MCF 10A (cell line): ENCODE measurements at regions not wholly inside any gene's neighbourhood (a gene's known extent, or its start where the extent isn't known, plus 50 kb on each side); places are given as distances from the start of the nearest gene placed in this dataset.

Source experiments
- BruUV-seq: library from RNA; stranded (reverse); fragments of 400-500 nt; replicated peaks from 2 replicates; lab custom pipeline; 2021; lab: Mats Ljungman, UMichigan
- CTCF ChIA-PET: fragments of 300-600 bp; sonication (Branson Sonifier 250); formaldehyde crosslinking; extraction: SDS; loops from one replicate; lab custom pipeline; 2021; ENCODE audit warnings: antibody characterized with exemption, inconsistent platforms; lab: Yijun Ruan, JAX
- POLR2A ChIA-PET: fragments of 300-600, 350-650 bp; sonication (Branson Sonifier 250); formaldehyde crosslinking; extraction: SDS; loops from one replicate; lab custom pipeline; 2020; ENCODE audit warnings: antibody characterized with exemption, inconsistent platforms; lab: Yijun Ruan, JAX
- DNase-seq: peaks from one replicate; pipeline ENCODE4 v3.0.0-alpha.2; 2018; ENCODE audit not compliant: unreplicated experiment
- H3K27ac Mint-ChIP-seq: one replicate; pipeline ENCODE4 v1.8.0; 2022; ENCODE audit warnings: mild to moderate bottlenecking, low read depth, mixed read lengths; ENCODE audit not compliant: unreplicated experiment
- H3K27me3 Mint-ChIP-seq: one replicate; pipeline ENCODE4 v1.8.0; 2022; ENCODE audit warnings: mixed read lengths; ENCODE audit not compliant: insufficient read depth, unreplicated experiment
- H3K36me3 Mint-ChIP-seq: one replicate; pipeline ENCODE4 v1.8.0; 2022; ENCODE audit warnings: mild to moderate bottlenecking, moderate library complexity, mixed read lengths; ENCODE audit not compliant: insufficient read depth, unreplicated experiment
- H3K4me1 Mint-ChIP-seq: one replicate; pipeline ENCODE4 v1.8.0; 2022; ENCODE audit warnings: mixed read lengths; ENCODE audit not compliant: insufficient read depth, unreplicated experiment
- H3K4me3 Mint-ChIP-seq: one replicate; pipeline ENCODE4 v1.8.0; 2022; ENCODE audit warnings: mild to moderate bottlenecking, moderate library complexity, mixed read lengths; ENCODE audit not compliant: unreplicated experiment
- H3K9me3 Mint-ChIP-seq: one replicate; pipeline ENCODE4 v1.8.0; 2022; ENCODE audit warnings: mixed read lengths; ENCODE audit not compliant: unreplicated experiment
- intact Hi-C: fragments of 100-400 bp; cut with micrococcal nuclease; formaldehyde crosslinking; loops from 2 replicates; pipeline ENCODE4 v1.14.1; 2022
- TF ChIP-seq, protein P1 (sequence below): fragments of 200-600 bp; IDR thresholded peaks from one replicate; pipeline ENCODE4 v1.8.0; 2022; ENCODE audit warnings: antibody characterized with exemption, mild to moderate bottlenecking; ENCODE audit not compliant: unreplicated experiment

DNA sequence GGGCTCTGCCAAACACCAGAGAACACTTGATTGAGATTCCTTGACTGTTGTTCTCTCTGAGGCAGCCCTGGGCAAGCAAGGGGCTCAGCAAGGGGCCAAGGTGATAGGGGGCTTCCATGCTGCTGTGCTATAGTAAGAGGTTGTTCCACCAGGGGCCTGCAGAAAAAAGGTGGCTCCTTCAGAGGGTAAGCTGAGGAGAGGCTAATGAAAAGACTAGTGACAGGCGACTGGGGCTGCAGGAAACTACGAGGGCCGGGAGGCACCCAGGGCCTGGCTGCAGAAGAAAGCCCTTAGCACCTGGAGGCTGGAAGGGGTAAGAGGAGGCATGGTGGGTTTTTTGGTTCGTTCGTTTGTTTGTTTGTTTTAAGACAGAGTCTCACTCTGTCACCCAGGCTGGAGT is 88.0 kb upstream of the CTNNA1 start:
- no peaks in the 10 kb centered on the region for H3K27me3 Mint-ChIP-seq
- no peaks in the 10 kb centered on the region for H3K36me3 Mint-ChIP-seq
- intact Hi-C loops: no loop called here
- DNase-seq: no peak
- H3K4me3 Mint-ChIP-seq: no peak overlapping the region
- CTCF ChIA-PET: interaction anchor here (0.7 to 1.0 kb wide), 3 partner anchors 11 to 127 kb away, joined by 3 read pairs; no protein-coding TSS in a partner anchor
- TF ChIP-seq, protein P1, sequence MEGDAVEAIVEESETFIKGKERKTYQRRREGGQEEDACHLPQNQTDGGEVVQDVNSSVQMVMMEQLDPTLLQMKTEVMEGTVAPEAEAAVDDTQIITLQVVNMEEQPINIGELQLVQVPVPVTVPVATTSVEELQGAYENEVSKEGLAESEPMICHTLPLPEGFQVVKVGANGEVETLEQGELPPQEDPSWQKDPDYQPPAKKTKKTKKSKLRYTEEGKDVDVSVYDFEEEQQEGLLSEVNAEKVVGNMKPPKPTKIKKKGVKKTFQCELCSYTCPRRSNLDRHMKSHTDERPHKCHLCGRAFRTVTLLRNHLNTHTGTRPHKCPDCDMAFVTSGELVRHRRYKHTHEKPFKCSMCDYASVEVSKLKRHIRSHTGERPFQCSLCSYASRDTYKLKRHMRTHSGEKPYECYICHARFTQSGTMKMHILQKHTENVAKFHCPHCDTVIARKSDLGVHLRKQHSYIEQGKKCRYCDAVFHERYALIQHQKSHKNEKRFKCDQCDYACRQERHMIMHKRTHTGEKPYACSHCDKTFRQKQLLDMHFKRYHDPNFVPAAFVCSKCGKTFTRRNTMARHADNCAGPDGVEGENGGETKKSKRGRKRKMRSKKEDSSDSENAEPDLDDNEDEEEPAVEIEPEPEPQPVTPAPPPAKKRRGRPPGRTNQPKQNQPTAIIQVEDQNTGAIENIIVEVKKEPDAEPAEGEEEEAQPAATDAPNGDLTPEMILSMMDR: no peak
- no peaks in the 10 kb centered on the region for H3K9me3 Mint-ChIP-seq
- peaks cover 36% of the 10 kb centered on the region for H3K4me1 Mint-ChIP-seq
- H3K27ac Mint-ChIP-seq: peak overlapping the region; percentile 39
- BruUV-seq: no TSS peak
- POLR2A ChIA-PET: interaction anchor here (1.3 to 2.5 kb wide), 4 partner anchors 12 to 89 kb away, joined by 4 to 23 read pairs (median 10); partner anchors contain the start of gene CTNNA1

DNA sequence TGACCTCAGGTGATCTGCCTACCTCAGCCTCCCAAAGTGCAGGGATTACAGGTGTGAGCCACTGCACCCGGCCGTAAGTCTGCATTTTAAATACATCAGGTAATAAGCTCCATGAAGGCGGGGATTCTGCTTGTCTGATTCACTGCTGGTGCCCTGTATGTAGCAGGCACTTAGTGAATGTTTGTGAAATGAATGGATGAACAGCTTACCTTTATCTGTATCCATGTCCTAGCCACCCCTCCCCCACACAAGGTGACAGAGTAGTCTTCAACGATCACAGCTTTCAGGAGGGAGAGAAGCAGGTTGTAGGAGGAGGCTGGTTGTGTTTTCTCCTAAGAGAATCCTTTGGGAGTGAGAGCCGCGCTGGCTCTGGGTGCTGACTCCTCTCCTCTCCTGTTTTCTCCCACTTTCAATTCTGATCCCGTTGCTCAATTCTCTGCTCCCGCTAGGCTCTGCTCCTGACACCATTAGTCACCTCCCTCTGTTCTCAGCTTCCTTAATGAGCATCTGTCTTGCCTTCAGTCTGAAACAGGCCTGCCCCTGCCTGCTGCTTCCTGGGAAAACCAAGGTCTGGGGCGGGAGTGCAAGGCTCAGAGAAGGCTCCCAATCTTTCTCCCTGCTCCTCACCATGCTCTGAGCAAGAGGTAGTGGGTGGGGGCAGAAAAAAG is 88.8 kb upstream of the CTNNA1 start:
- POLR2A ChIA-PET: interaction anchor here (0.8 to 2.5 kb wide), 15 partner anchors 8 to 89 kb away, joined by 3 to 23 read pairs (median 4); partner anchors contain the start of genes CTNNA1 and HSPA9

DNA sequence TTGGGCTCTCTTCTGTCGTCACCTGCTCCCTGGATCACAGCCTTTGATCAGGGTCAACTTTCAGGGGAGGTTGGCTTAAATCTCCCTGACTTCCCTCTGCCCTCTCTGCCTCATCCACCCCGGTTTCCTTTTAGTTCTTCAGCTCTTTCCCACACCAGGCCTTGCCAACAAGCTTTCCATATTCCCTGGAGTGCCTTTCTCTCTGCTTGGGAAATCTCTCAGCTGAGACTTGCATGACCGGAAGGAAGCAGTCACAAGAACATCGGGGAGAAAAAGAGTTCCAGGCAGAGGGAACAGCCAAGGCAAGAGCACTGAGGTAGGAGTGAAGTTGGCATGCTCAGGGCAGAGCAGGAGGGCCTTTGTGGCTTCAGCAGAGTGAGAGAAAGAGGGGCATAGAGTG is 88.4 kb upstream of the HSPA9 start:
- Mint-ChIP-seq H3K36me3 (no peaks in the 10 kb centered on the region), H3K9me3 (no peaks in the 10 kb centered on the region), H3K4me3 (no peak overlapping the region), H3K27me3 (no peaks in the 10 kb centered on the region), H3K27ac (no peak overlapping the region), H3K4me1 (peaks cover 29% of the 10 kb centered on the region)
- TF ChIP-seq, protein P1: no peak
- no TSS peak for BruUV-seq
- DNase-seq: no peak
- CTCF ChIA-PET: interaction anchor here (0.8 to 2.2 kb wide), 7 partner anchors 10 to 349 kb away, joined by 3 to 10 read pairs (median 5); no protein-coding TSS in a partner anchor
- intact Hi-C loops: no loop called here
- POLR2A ChIA-PET: interaction anchor here (0.6 to 2.5 kb wide), 15 partner anchors 10 to 96 kb away, joined by 3 to 23 read pairs (median 4); partner anchors contain the start of genes CTNNA1 and HSPA9

More for the DNA sequence above, 88.8 kb upstream of the CTNNA1 start:
- H3K9me3 Mint-ChIP-seq: no peaks in the 10 kb centered on the region
- H3K36me3 Mint-ChIP-seq: no peaks in the 10 kb centered on the region
- no TSS peak for BruUV-seq
- TF ChIP-seq, protein P1: no peak
- peak overlapping the region; percentile 7 for H3K4me3 Mint-ChIP-seq
- intact Hi-C loops: no loop called here
- peak overlapping the region; percentile 39 for H3K27ac Mint-ChIP-seq
- no peaks in the 10 kb centered on the region for H3K27me3 Mint-ChIP-seq
- peaks cover 35% of the 10 kb centered on the region for H3K4me1 Mint-ChIP-seq
- DNase-seq: peak; percentile 94
- CTCF ChIA-PET: interaction anchor here (0.6 to 2.2 kb wide), 12 partner anchors 11 to 531 kb away, joined by 3 to 10 read pairs (median 3); no protein-coding TSS in a partner anchor

DNA sequence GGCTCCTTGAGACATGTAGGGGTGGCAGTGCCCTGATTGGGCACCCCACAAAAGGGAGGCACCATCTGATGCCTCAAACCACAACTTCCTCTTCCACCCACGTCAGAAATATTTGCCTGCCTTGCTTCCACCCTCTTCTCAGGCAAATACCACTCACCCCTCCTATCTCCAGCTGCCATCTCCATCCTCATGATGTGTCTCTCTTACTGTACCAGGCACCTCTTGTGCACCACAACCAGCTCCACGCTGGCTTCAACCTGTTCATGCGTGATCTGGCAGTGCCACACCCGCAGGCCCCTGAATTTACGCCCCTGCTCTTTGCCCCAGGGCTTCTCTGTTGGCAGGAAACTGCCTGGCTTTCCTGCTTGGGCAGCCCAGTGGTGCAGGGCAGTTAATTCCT is 87.8 kb upstream of the HSPA9 start:
- Mint-ChIP-seq H3K36me3 (no peaks in the 10 kb centered on the region), H3K4me1 (peaks cover 29% of the 10 kb centered on the region), H3K27ac (no peak overlapping the region), H3K27me3 (no peaks in the 10 kb centered on the region), H3K4me3 (no peak overlapping the region), H3K9me3 (no peaks in the 10 kb centered on the region)
- TF ChIP-seq, protein P1: no peak
- CTCF ChIA-PET: interaction anchor here (0.9 to 2.2 kb wide), 5 partner anchors 9 to 126 kb away, joined by 3 to 10 read pairs (median 5); no protein-coding TSS in a partner anchor
- BruUV-seq: no TSS peak
- POLR2A ChIA-PET: interaction anchor here (0.6 to 2.5 kb wide), 6 partner anchors 62 to 96 kb away, joined by 3 to 23 read pairs (median 4); partner anchors contain the start of gene CTNNA1
- intact Hi-C loops: no loop called here
- DNase-seq: peak; percentile 27
